Skeletal muscle satellite cell (primary cell): ENCODE measurements at regions not wholly inside any gene's neighbourhood (a gene's known extent, or its start where the extent isn't known, plus 50 kb on each side); places are given as distances from the start of the nearest gene placed in this dataset.

Source experiments
- H3K27me3 ChIP-seq: 2 replicates; pipeline ENCODE4 v1.7.0; 2013; ENCODE audit warnings: low read length; ENCODE audit not compliant: control insufficient read depth, insufficient read depth
- H3K36me3 ChIP-seq: 2 replicates; pipeline ENCODE4 v1.7.0; 2013; ENCODE audit warnings: mild to moderate bottlenecking, control low read depth, low read length; ENCODE audit not compliant: insufficient read depth
- H3K4me1 ChIP-seq: 2 replicates; pipeline ENCODE4 v1.7.0; 2013; ENCODE audit warnings: low read length; ENCODE audit not compliant: control insufficient read depth, insufficient read depth
- H3K4me2 ChIP-seq: 2 replicates; pipeline ENCODE4 v1.7.0; 2013; ENCODE audit warnings: mild to moderate bottlenecking, low read length
- H3K4me3 ChIP-seq: 2 replicates; pipeline ENCODE4 v1.7.0; 2013; ENCODE audit warnings: low read length
- H3K9ac ChIP-seq: 2 replicates; pipeline ENCODE4 v1.7.0; 2013; ENCODE audit warnings: mild to moderate bottlenecking, low read depth, low read length, moderate library complexity
- H3K9me3 ChIP-seq: replicated peaks from 2 replicates; pipeline ENCODE4 v1.7.0; 2013; ENCODE audit warnings: mild to moderate bottlenecking, control low read depth, low read length

DNA sequence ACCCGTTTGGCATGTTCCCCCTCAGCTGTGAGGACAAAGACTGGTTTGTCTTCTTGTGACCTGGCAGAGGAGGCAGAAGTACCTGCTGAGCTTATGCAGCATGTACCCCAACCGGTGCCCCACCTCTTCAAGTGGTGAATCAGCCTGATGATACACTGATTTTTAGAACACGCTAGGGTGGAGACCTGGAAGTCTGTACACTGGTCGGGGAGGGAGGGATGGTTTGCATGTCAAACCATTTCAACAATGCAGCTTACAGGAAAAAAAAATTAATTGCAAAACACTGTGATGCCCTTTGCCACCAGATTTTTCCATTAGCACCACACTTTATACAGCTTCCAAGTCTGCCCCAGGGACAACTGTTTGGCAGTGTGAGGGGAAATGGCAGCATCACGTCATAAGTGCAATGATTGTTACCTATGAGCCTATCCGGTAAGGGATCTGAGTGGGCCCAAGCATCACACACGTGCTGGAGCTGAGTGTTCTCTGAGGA lies 155.1 kb upstream of the DMRT1 start:
- Histone ChIP-seq H3K36me3 (no peaks in the 10 kb centered on the region), H3K9ac (peak overlapping the region; percentile 83), H3K9me3 (no peaks in the 10 kb centered on the region), H3K4me1 (peaks cover 48% of the 10 kb centered on the region), H3K4me2 (peak overlapping the region; percentile 84), H3K27me3 (no peaks in the 10 kb centered on the region), H3K4me3 (peak overlapping the region; percentile 42)

- Histone ChIP-seq H3K4me1 (peaks cover 54% of the 10 kb centered on the region), H3K9me3 (no peaks in the 10 kb centered on the region), H3K27me3 (no peaks in the 10 kb centered on the region), H3K4me2 (peak overlapping the region; percentile 84), H3K4me3 (no peak overlapping the region), H3K36me3 (no peaks in the 10 kb centered on the region), H3K9ac (peak overlapping the region; percentile 83)
These were observed 154.3 kb upstream of the DMRT1 start for GRCh38 chr9:687034-687785.

- H3K9ac ChIP-seq, result no peak overlapping the region
- no peaks in the 10 kb centered on the region for H3K9me3 ChIP-seq
- no peaks in the 10 kb centered on the region for H3K36me3 ChIP-seq
- no peak overlapping the region for H3K4me3 ChIP-seq
- H3K4me1 ChIP-seq, result peaks cover 58% of the 10 kb centered on the region
- H3K27me3 ChIP-seq, result no peaks in the 10 kb centered on the region
- H3K4me2 ChIP-seq, result no peak overlapping the region
These were observed 153.5 kb upstream of the DMRT1 start for GRCh38 chr9:687994-688393.

DNA sequence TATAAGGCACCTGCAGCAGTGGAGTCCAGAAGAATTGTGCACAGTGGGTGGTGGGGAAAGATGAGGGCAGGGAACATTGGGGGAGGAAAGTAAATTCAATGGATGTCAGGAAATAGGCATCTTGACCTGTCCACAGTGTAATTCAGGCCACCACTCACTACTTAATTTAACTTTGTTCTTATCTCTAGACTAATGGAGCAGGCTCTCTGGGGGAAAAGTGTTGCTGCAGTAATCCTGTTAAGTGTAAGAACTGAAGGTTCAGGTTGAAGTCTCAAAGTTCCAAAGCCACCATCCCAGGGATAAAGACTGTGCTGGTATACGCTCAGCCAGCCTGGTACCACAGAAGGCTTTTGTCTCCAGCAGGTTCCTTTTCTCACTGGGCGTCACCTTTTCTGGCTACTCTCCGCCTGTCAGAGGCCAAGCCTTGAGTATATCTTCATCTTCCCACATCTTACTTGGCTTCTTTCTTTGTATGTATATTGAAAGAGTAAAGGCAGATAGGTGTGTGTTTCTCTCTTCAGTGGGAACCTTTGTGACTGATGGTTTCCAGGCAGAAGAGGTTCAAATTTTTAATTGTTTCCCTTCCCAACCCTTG lies 150.9 kb upstream of the DMRT1 start:
- no peaks in the 10 kb centered on the region for H3K27me3 ChIP-seq
- H3K9ac ChIP-seq, result no peak overlapping the region
- no peak overlapping the region for H3K4me2 ChIP-seq
- H3K4me1 ChIP-seq, result peaks cover 58% of the 10 kb centered on the region
- H3K36me3 ChIP-seq, result no peaks in the 10 kb centered on the region
- H3K4me3 ChIP-seq, result no peak overlapping the region
- H3K9me3 ChIP-seq, result no peaks in the 10 kb centered on the region

GRCh38 chr9:691825-692400 lies 149.6 kb upstream of the DMRT1 start:
- Histone ChIP-seq H3K4me3 (no peak overlapping the region), H3K4me2 (no peak overlapping the region), H3K4me1 (peaks cover 57% of the 10 kb centered on the region), H3K9me3 (no peaks in the 10 kb centered on the region), H3K27me3 (no peaks in the 10 kb centered on the region), H3K36me3 (no peaks in the 10 kb centered on the region), H3K9ac (no peak overlapping the region)

DNA sequence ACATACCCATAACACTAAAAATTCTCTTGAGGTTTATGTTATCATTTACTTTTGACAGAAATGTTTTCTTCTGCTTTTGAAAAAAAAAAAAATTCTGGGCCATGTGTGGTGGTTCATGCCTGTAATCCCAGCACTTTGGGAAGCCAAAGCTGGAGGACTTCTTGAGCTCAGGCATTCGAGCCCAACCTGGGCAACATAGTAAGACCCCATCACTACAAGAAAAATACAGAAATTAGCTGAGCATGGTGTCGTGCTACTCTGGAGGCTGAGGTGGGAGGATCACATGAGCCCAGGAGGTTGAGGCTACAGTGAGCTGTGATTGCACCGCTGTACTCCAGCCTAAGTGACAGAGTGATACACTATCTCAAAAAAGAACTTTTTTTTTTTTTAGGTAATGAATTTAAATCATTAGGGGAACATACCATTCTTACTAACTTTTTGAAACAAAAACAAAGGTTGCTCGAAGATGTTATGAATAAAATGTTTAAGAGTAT lies 148.8 kb upstream of the DMRT1 start:
- Histone ChIP-seq H3K27me3 (no peaks in the 10 kb centered on the region), H3K9ac (peak overlapping the region; percentile 88), H3K4me1 (peaks cover 58% of the 10 kb centered on the region), H3K36me3 (no peaks in the 10 kb centered on the region), H3K9me3 (no peaks in the 10 kb centered on the region), H3K4me2 (peak overlapping the region; percentile 79), H3K4me3 (peak overlapping the region; percentile 64)

GRCh38 chr9:693201-694091 lies 148.1 kb upstream of the DMRT1 start:
- H3K27me3 ChIP-seq, result no peaks in the 10 kb centered on the region
- no peaks in the 10 kb centered on the region for H3K36me3 ChIP-seq
- peak overlapping the region; percentile 88 for H3K9ac ChIP-seq
- H3K4me3 ChIP-seq, result peak overlapping the region; percentile 64
- H3K4me2 ChIP-seq, result peak overlapping the region; percentile 79
- peaks cover 66% of the 10 kb centered on the region for H3K4me1 ChIP-seq
- H3K9me3 ChIP-seq, result no peaks in the 10 kb centered on the region

DNA sequence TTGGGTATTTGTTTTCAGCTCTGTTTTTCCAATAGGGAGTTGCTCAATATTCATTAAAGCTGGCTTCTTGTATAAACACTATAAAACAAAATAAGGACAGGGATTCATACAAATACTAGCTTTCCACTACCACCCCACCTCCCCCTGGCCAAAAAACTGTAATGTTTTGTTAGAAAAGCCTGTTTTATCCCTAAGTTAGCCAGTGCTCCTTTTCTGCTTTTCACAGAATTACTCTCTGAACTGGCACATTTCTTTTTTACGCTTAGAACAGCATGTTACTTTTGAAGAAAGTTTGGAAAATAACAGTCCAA lies 147.4 kb upstream of the DMRT1 start:
- H3K4me2 ChIP-seq, result peak overlapping the region; percentile 79
- H3K4me3 ChIP-seq, result peak overlapping the region; percentile 64
- no peaks in the 10 kb centered on the region for H3K27me3 ChIP-seq
- no peaks in the 10 kb centered on the region for H3K9me3 ChIP-seq
- peak overlapping the region; percentile 88 for H3K9ac ChIP-seq
- no peaks in the 10 kb centered on the region for H3K36me3 ChIP-seq
- H3K4me1 ChIP-seq, result peaks cover 71% of the 10 kb centered on the region

- no peaks in the 10 kb centered on the region for H3K9me3 ChIP-seq
- H3K4me3 ChIP-seq, result peak overlapping the region; percentile 64
- no peaks in the 10 kb centered on the region for H3K36me3 ChIP-seq
- H3K4me1 ChIP-seq, result peaks cover 71% of the 10 kb centered on the region
- H3K27me3 ChIP-seq, result no peaks in the 10 kb centered on the region
- H3K9ac ChIP-seq, result peak overlapping the region; percentile 88
- peak overlapping the region; percentile 79 for H3K4me2 ChIP-seq
These were observed 146.9 kb upstream of the DMRT1 start for GRCh38 chr9:694403-695154.

DNA sequence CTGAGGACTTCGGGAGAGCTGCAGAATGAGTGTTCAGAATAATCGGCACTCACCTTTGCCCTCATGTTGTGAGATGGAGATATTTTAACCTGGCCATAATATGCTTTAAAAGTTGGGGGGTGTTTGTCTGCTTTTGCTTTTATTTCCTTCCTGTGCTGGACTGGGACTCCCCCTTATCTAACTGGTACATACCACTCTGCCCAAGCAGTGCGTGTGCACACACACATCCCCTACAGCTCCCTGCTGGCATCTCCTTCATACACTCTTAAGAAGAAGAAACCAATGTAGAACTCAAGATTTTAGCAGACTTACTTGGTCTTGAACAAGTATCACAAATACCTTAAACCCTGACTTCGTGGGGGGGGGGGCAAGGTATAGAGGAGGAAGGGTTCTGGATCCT lies 146.2 kb upstream of the DMRT1 start:
- Histone ChIP-seq H3K4me2 (peak overlapping the region; percentile 79), H3K9ac (peak overlapping the region; percentile 67), H3K9me3 (no peaks in the 10 kb centered on the region), H3K36me3 (no peaks in the 10 kb centered on the region), H3K27me3 (no peaks in the 10 kb centered on the region), H3K4me3 (peak overlapping the region; percentile 60), H3K4me1 (peaks cover 71% of the 10 kb centered on the region)
